Neuronal stem cell (in vitro differentiated cells): ENCODE measurements at regions not wholly inside any gene's neighbourhood (a gene's known extent, or its start where the extent isn't known, plus 50 kb on each side); places are given as distances from the start of the nearest gene placed in this dataset.
A peak's percentile ranks its signal among the peaks of the same experiment; 100 is the strongest.

ENCODE experiments used
- DNase-seq: peaks from one replicate; pipeline ENCODE4 v3.0.0-alpha.2; 2013; ENCODE audit warnings: low spot score
- H2AFZ ChIP-seq: one replicate; pipeline ENCODE4 v1.6.1; 2013; ENCODE audit warnings: mild to moderate bottlenecking, low read length, inconsistent platforms
- H2AK5ac ChIP-seq: 2 replicates; pipeline ENCODE4 v1.6.1; 2013; ENCODE audit warnings: low read depth, mild to moderate bottlenecking, inconsistent platforms, low read length, moderate library complexity, mixed read lengths
- H2BK120ac ChIP-seq: 2 replicates; pipeline ENCODE4 v1.6.1; 2013; ENCODE audit warnings: low read depth, mild to moderate bottlenecking, inconsistent platforms, low read length, moderate library complexity, mixed read lengths
- H2BK12ac ChIP-seq: one replicate; pipeline ENCODE4 v1.6.1; 2013; ENCODE audit warnings: low read length, inconsistent platforms
- H2BK15ac ChIP-seq: 2 replicates; pipeline ENCODE4 v1.6.1; 2013; ENCODE audit warnings: mild to moderate bottlenecking, low read length, inconsistent platforms, mixed read lengths
- H2BK5ac ChIP-seq: one replicate; pipeline ENCODE4 v1.6.1; 2013; ENCODE audit warnings: inconsistent platforms, mild to moderate bottlenecking, low read length, moderate library complexity
- H3K14ac ChIP-seq: one replicate; pipeline ENCODE4 v1.6.1; 2013; ENCODE audit warnings: low read length, inconsistent platforms
- H3K18ac ChIP-seq: 2 replicates; pipeline ENCODE4 v1.6.1; 2013; ENCODE audit warnings: low read length, inconsistent platforms
- H3K23ac ChIP-seq: 2 replicates; pipeline ENCODE4 v1.6.1; 2013; ENCODE audit warnings: low read depth, mild to moderate bottlenecking, mixed read lengths, low read length, inconsistent platforms; ENCODE audit not compliant: poor library complexity
- H3K27ac ChIP-seq: replicated peaks from 3 replicates; pipeline ENCODE4 v1.5.1; 2013; ENCODE audit warnings: low read length, inconsistent platforms
- H3K27me3 ChIP-seq, 3 experiments: 2 replicates each; pipeline ENCODE4 v1.6.1; 2013; ENCODE audit warnings: low read length in 3 of 3, mild to moderate bottlenecking in 2 of 3, inconsistent platforms in 1 of 3, low read depth in 1 of 3, mixed read lengths in 1 of 3, moderate library complexity in 1 of 3; ENCODE audit not compliant: control insufficient read depth in 3 of 3, insufficient read depth in 3 of 3
- H3K36me3 ChIP-seq, 2 donors: replicated peaks in 1 of 2; 2 replicates each; pipeline ENCODE4 v1.6.1; 2013; ENCODE audit warnings: low read length in 2 of 2; ENCODE audit not compliant: control insufficient read depth in 2 of 2, insufficient read depth in 2 of 2
- H3K4ac ChIP-seq: 2 replicates; pipeline ENCODE4 v1.6.1; 2013; ENCODE audit warnings: inconsistent platforms, mild to moderate bottlenecking, low read length, moderate library complexity
- H3K4me1 ChIP-seq, 2 donors: 1 replicate in 1 of 2; 2 replicates in 1 of 2; pipeline ENCODE4 v1.6.1; 2013; ENCODE audit warnings: low read length in 2 of 2, low read depth in 1 of 2; ENCODE audit not compliant: control insufficient read depth in 2 of 2, insufficient read depth in 1 of 2
- H3K4me2 ChIP-seq: one replicate; pipeline ENCODE4 v1.6.1; 2013; ENCODE audit warnings: mild to moderate bottlenecking, low read length, inconsistent platforms; ENCODE audit not compliant: insufficient read depth, poor library complexity, severe bottlenecking
- H3K4me3 ChIP-seq, 2 donors: 2 replicates each; pipeline ENCODE4 v1.5.1; 2013; ENCODE audit warnings: low read length in 2 of 2, mild to moderate bottlenecking in 2 of 2, inconsistent platforms in 1 of 2, moderate library complexity in 1 of 2
- H3K79me1 ChIP-seq: one replicate; pipeline ENCODE4 v1.6.1; 2013; ENCODE audit warnings: low read depth, mild to moderate bottlenecking, inconsistent platforms, low read length, moderate library complexity
- H3K9ac ChIP-seq: one replicate; pipeline ENCODE4 v1.6.1; 2013; ENCODE audit warnings: mild to moderate bottlenecking, low read depth, low read length, inconsistent platforms; ENCODE audit not compliant: poor library complexity
- H3K9me3 ChIP-seq, 2 donors: replicated peaks in 1 of 2; 2 replicates each; pipeline versions ENCODE3 to v1.6.1; 2013; ENCODE audit warnings: low read length in 2 of 2, mild to moderate bottlenecking in 2 of 2, inconsistent platforms in 1 of 2, low read depth in 1 of 2, mixed read lengths in 1 of 2, moderate library complexity in 1 of 2; ENCODE audit not compliant: control insufficient read depth in 2 of 2, insufficient read depth in 1 of 2
- H4K8ac ChIP-seq: one replicate; pipeline ENCODE4 v1.6.1; 2013; ENCODE audit warnings: low read depth, mild to moderate bottlenecking, inconsistent platforms, low read length, moderate library complexity
- H4K91ac ChIP-seq: one replicate; pipeline ENCODE4 v1.6.1; 2013; ENCODE audit warnings: low read length, low read depth, mild to moderate bottlenecking, inconsistent platforms; ENCODE audit not compliant: poor library complexity
- WGBS, 2 donors: extraction: QIAGEN DNeasy Blood & Tissue Kit; methylation state at CpG; one replicate each; pipeline ENCODE4 v1.1.7; 2013; ENCODE audit warnings: missing lambda C conversion rate in 2 of 2, mixed read lengths in 1 of 2; ENCODE audit not compliant: insufficient read length in 2 of 2, insufficient replicate concordance in 1 of 2; ENCODE audit errors: extremely low coverage in 2 of 2; 5-methylcytosine and 5-hydroxymethylcytosine counted together

- H3K27ac ChIP-seq, result no peak overlapping the region
Observed at GRCh38 chr15:37765786-37766185, 168.7 kb upstream of the TMCO5A start.

GRCh38 chr15:37767841-37768455, 166.5 kb upstream of the TMCO5A start:
- DNase-seq, result no peak
- H3K27me3 ChIP-seq, result no peaks in the 10 kb centered on the region
- H2BK15ac ChIP-seq, result no peak overlapping the region
- H3K23ac ChIP-seq, result no peak overlapping the region
- H3K27ac ChIP-seq, result no peak overlapping the region
- H3K14ac ChIP-seq, result no peak overlapping the region
- no peak overlapping the region for H4K91ac ChIP-seq
- no peak overlapping the region for H3K9ac ChIP-seq
- no peak overlapping the region for H3K18ac ChIP-seq
- no peak overlapping the region for H2BK5ac ChIP-seq
- H3K36me3 ChIP-seq, result no peaks in the 10 kb centered on the region
- WGBS, 2 donors, result no CpG with 5 or more reads among the region's 10 CpGs
- no peak overlapping the region for H4K8ac ChIP-seq
- peaks cover 0 to 4% of the 10 kb centered on the region in 2 donors for H3K4me1 ChIP-seq
- no peak overlapping the region for H2BK120ac ChIP-seq
- H3K4me3 ChIP-seq, result no peak overlapping the region
- no peaks in the 10 kb centered on the region for H3K9me3 ChIP-seq
- H2AK5ac ChIP-seq, result no peak overlapping the region
- no peak overlapping the region for H2BK12ac ChIP-seq
- H3K4ac ChIP-seq, result no peak overlapping the region
- H3K4me2 ChIP-seq, result no peak overlapping the region
- no peaks in the 10 kb centered on the region for H3K79me1 ChIP-seq
- H2AFZ ChIP-seq, result no peak overlapping the region

More at GRCh38 chr15:37765786-37766185, 168.7 kb upstream of the TMCO5A start:
- peaks cover 0 to 2% of the 10 kb centered on the region in 2 donors for H3K4me1 ChIP-seq
- H3K18ac ChIP-seq, result no peak overlapping the region
- H2BK15ac ChIP-seq, result no peak overlapping the region
- no peak overlapping the region for H3K23ac ChIP-seq
- H2BK5ac ChIP-seq, result no peak overlapping the region
- DNase-seq, result no peak
- H3K9me3 ChIP-seq, result no peaks in the 10 kb centered on the region
- H2BK120ac ChIP-seq, result no peak overlapping the region
- H3K36me3 ChIP-seq, result no peaks in the 10 kb centered on the region
- peak overlapping the region; percentile 73 for H2AFZ ChIP-seq
- no peaks in the 10 kb centered on the region for H3K79me1 ChIP-seq
- H2AK5ac ChIP-seq, result no peak overlapping the region
- H4K8ac ChIP-seq, result no peak overlapping the region
- H4K91ac ChIP-seq, result no peak overlapping the region
- no peak overlapping the region for H3K4me2 ChIP-seq
- no peaks in the 10 kb centered on the region for H3K27me3 ChIP-seq
- H3K9ac ChIP-seq, result no peak overlapping the region
- no peak overlapping the region for H3K4ac ChIP-seq
- no peak overlapping the region for H3K4me3 ChIP-seq
- no CpG with 5 or more reads among the region's 8 CpGs for WGBS, 2 donors
- no peak overlapping the region for H2BK12ac ChIP-seq
- H3K14ac ChIP-seq, result no peak overlapping the region

GRCh38 chr15:37771465-37771864, 163.0 kb upstream of the TMCO5A start:
- Histone ChIP-seq H2BK120ac (no peak overlapping the region), H3K14ac (no peak overlapping the region), H3K27me3 (no peaks in the 10 kb centered on the region), H3K27ac (no peak overlapping the region), H2AFZ (peak overlapping the region; percentile 89), H3K4ac (no peak overlapping the region), H2BK5ac (no peak overlapping the region), H2BK15ac (no peak overlapping the region), H3K23ac (no peak overlapping the region), H3K18ac (no peak overlapping the region), H4K91ac (no peak overlapping the region), H2AK5ac (no peak overlapping the region), H3K79me1 (no peaks in the 10 kb centered on the region), H4K8ac (no peak overlapping the region), H3K36me3 (no peaks in the 10 kb centered on the region), H3K4me1 (peaks cover 0 to 2% of the 10 kb centered on the region in 2 donors), H3K9me3 (no peaks in the 10 kb centered on the region), H3K9ac (no peak overlapping the region), H3K4me3 (no peak overlapping the region), H3K4me2 (no peak overlapping the region), H2BK12ac (no peak overlapping the region)
- no CpG with 5 or more reads among the region's 2 CpGs for WGBS, 2 donors
- no peak for DNase-seq

- Histone ChIP-seq H2BK12ac (no peak overlapping the region), H3K23ac (no peak overlapping the region), H3K18ac (no peak overlapping the region), H2BK5ac (no peak overlapping the region), H3K27ac (no peak overlapping the region), H4K8ac (no peak overlapping the region), H3K9ac (no peak overlapping the region), H2BK15ac (no peak overlapping the region), H2AFZ (no peak overlapping the region), H3K4ac (no peak overlapping the region), H3K4me2 (no peak overlapping the region), H2AK5ac (no peak overlapping the region), H3K27me3 (no peaks in the 10 kb centered on the region), H3K4me1 (peaks cover 0 to 2% of the 10 kb centered on the region in 2 donors), H3K9me3 (no peaks in the 10 kb centered on the region), H3K79me1 (no peaks in the 10 kb centered on the region), H4K91ac (no peak overlapping the region), H2BK120ac (no peak overlapping the region), H3K14ac (no peak overlapping the region), H3K36me3 (no peaks in the 10 kb centered on the region), H3K4me3 (no peak overlapping the region)
- no peak for DNase-seq
- WGBS, 2 donors, result no CpG with 5 or more reads among the region's 4 CpGs
Observed at GRCh38 chr15:37773111-37773860, 161.2 kb upstream of the TMCO5A start.
